ENCODE measurements at regions not wholly inside any gene's neighbourhood (a gene's known extent, or its start where the extent isn't known, plus 50 kb on each side); places are given as distances from the start of the nearest gene placed in this dataset.

GRCh38 chr14:47872588-47872987, 197.2 kb upstream of the MDGA2 start:
- peaks cover 6% of the 10 kb centered on the region for H3K9me3 Mint-ChIP-seq
- H3K4me1 Mint-ChIP-seq (ENCODE audit: low read depth), result no peaks in the 10 kb centered on the region
- H3K4me3 Mint-ChIP-seq, result no peak overlapping the region
- DNase-seq, result no peak
- no peaks in the 10 kb centered on the region for H3K27me3 Mint-ChIP-seq
- H3K36me3 Mint-ChIP-seq (ENCODE audit: low read depth), result no peaks in the 10 kb centered on the region
- no peak overlapping the region for H3K27ac Mint-ChIP-seq

GRCh38 chr14:47863441-47863840, 188.0 kb upstream of the MDGA2 start:
- no peaks in the 10 kb centered on the region for H3K36me3 Mint-ChIP-seq (ENCODE audit: low read depth)
- H3K9me3 Mint-ChIP-seq, result peaks cover 22% of the 10 kb centered on the region
- no peak overlapping the region for H3K4me3 Mint-ChIP-seq
- H3K27ac Mint-ChIP-seq, result no peak overlapping the region
- no peaks in the 10 kb centered on the region for H3K4me1 Mint-ChIP-seq (ENCODE audit: low read depth)
- no peak for DNase-seq
- H3K27me3 Mint-ChIP-seq, result no peaks in the 10 kb centered on the region

- Mint-ChIP-seq H3K9me3 (peaks cover 21% of the 10 kb centered on the region), H3K27ac (no peak overlapping the region), H3K27me3 (no peaks in the 10 kb centered on the region), H3K4me1 (ENCODE audit: low read depth) (no peaks in the 10 kb centered on the region), H3K4me3 (no peak overlapping the region), H3K36me3 (ENCODE audit: low read depth) (no peaks in the 10 kb centered on the region)
- no peak for DNase-seq
These were observed 182.2 kb upstream of the MDGA2 start for GRCh38 chr14:47857646-47858045.

GRCh38 chr14:47852278-47852677, 176.9 kb upstream of the MDGA2 start:
- DNase-seq, result no peak
- no peaks in the 10 kb centered on the region for H3K27me3 Mint-ChIP-seq
- H3K36me3 Mint-ChIP-seq (ENCODE audit: low read depth), result no peaks in the 10 kb centered on the region
- H3K4me1 Mint-ChIP-seq (ENCODE audit: low read depth), result no peaks in the 10 kb centered on the region
- H3K9me3 Mint-ChIP-seq, result peaks cover 8% of the 10 kb centered on the region
- no peak overlapping the region for H3K27ac Mint-ChIP-seq
- H3K4me3 Mint-ChIP-seq, result no peak overlapping the region

GRCh38 chr14:47846008-47846407, 170.6 kb upstream of the MDGA2 start:
- no peak for DNase-seq
- peaks cover 12% of the 10 kb centered on the region for H3K9me3 Mint-ChIP-seq
- H3K27ac Mint-ChIP-seq, result no peak overlapping the region
- no peak overlapping the region for H3K4me3 Mint-ChIP-seq
- no peaks in the 10 kb centered on the region for H3K4me1 Mint-ChIP-seq (ENCODE audit: low read depth)
- H3K27me3 Mint-ChIP-seq, result no peaks in the 10 kb centered on the region
- no peaks in the 10 kb centered on the region for H3K36me3 Mint-ChIP-seq (ENCODE audit: low read depth)

- Mint-ChIP-seq H3K27ac (no peak overlapping the region), H3K27me3 (no peaks in the 10 kb centered on the region)
These were observed 167.8 kb upstream of the MDGA2 start for GRCh38 chr14:47843236-47843635.

GRCh38 chr14:47833011-47833410, 157.6 kb upstream of the MDGA2 start:
- H3K36me3 Mint-ChIP-seq (ENCODE audit: low read depth), result no peaks in the 10 kb centered on the region
- H3K27me3 Mint-ChIP-seq, result no peaks in the 10 kb centered on the region
- peaks cover 4% of the 10 kb centered on the region for H3K9me3 Mint-ChIP-seq
- H3K4me3 Mint-ChIP-seq, result no peak overlapping the region
- no peak for DNase-seq
- H3K4me1 Mint-ChIP-seq (ENCODE audit: low read depth), result no peaks in the 10 kb centered on the region
- no peak overlapping the region for H3K27ac Mint-ChIP-seq

More at GRCh38 chr14:47843236-47843635, 167.8 kb upstream of the MDGA2 start:
- DNase-seq, result no peak
- Mint-ChIP-seq H3K4me1 (ENCODE audit: low read depth) (no peaks in the 10 kb centered on the region), H3K36me3 (ENCODE audit: low read depth) (no peaks in the 10 kb centered on the region), H3K4me3 (no peak overlapping the region), H3K9me3 (peaks cover 7% of the 10 kb centered on the region)

GRCh38 chr14:47826809-47827208, 151.4 kb upstream of the MDGA2 start:
- Mint-ChIP-seq H3K4me3 (no peak overlapping the region), H3K27me3 (no peaks in the 10 kb centered on the region), H3K9me3 (peaks cover 2% of the 10 kb centered on the region), H3K27ac (no peak overlapping the region), H3K36me3 (ENCODE audit: low read depth) (no peaks in the 10 kb centered on the region), H3K4me1 (ENCODE audit: low read depth) (no peaks in the 10 kb centered on the region)
- DNase-seq, result no peak

- Mint-ChIP-seq H3K36me3 (ENCODE audit: low read depth) (no peaks in the 10 kb centered on the region), H3K4me3 (no peak overlapping the region), H3K4me1 (ENCODE audit: low read depth) (no peaks in the 10 kb centered on the region), H3K27ac (no peak overlapping the region), H3K27me3 (no peaks in the 10 kb centered on the region), H3K9me3 (peaks cover 9% of the 10 kb centered on the region)
- no peak for DNase-seq
These were observed 146.9 kb upstream of the MDGA2 start for GRCh38 chr14:47822326-47822725.

GRCh38 chr14:47821135-47821534, 145.7 kb upstream of the MDGA2 start:
- Mint-ChIP-seq H3K4me1 (ENCODE audit: low read depth) (no peaks in the 10 kb centered on the region), H3K27me3 (no peaks in the 10 kb centered on the region), H3K4me3 (no peak overlapping the region), H3K36me3 (ENCODE audit: low read depth) (no peaks in the 10 kb centered on the region), H3K27ac (no peak overlapping the region), H3K9me3 (peaks cover 12% of the 10 kb centered on the region)
- no peak for DNase-seq

- H3K4me1 Mint-ChIP-seq (ENCODE audit: low read depth), result no peaks in the 10 kb centered on the region
- no peak overlapping the region for H3K27ac Mint-ChIP-seq
- DNase-seq, result no peak
- peaks cover 16% of the 10 kb centered on the region for H3K9me3 Mint-ChIP-seq
- H3K27me3 Mint-ChIP-seq, result no peaks in the 10 kb centered on the region
- no peaks in the 10 kb centered on the region for H3K36me3 Mint-ChIP-seq (ENCODE audit: low read depth)
- H3K4me3 Mint-ChIP-seq, result no peak overlapping the region
These were observed 115.1 kb upstream of the MDGA2 start for GRCh38 chr14:47790477-47790876.

- no peak overlapping the region for H3K27ac Mint-ChIP-seq
- peaks cover 19% of the 10 kb centered on the region for H3K9me3 Mint-ChIP-seq
- no peaks in the 10 kb centered on the region for H3K27me3 Mint-ChIP-seq
- H3K36me3 Mint-ChIP-seq (ENCODE audit: low read depth), result no peaks in the 10 kb centered on the region
- H3K4me3 Mint-ChIP-seq, result no peak overlapping the region
- no peak for DNase-seq
- H3K4me1 Mint-ChIP-seq (ENCODE audit: low read depth), result no peaks in the 10 kb centered on the region
These were observed 109.7 kb upstream of the MDGA2 start for GRCh38 chr14:47785058-47785457.

- Mint-ChIP-seq H3K4me3 (no peak overlapping the region), H3K36me3 (ENCODE audit: low read depth) (no peaks in the 10 kb centered on the region), H3K27me3 (no peaks in the 10 kb centered on the region), H3K9me3 (peaks cover 14% of the 10 kb centered on the region), H3K4me1 (ENCODE audit: low read depth) (no peaks in the 10 kb centered on the region), H3K27ac (no peak overlapping the region)
- no peak for DNase-seq
These were observed 103.2 kb upstream of the MDGA2 start for GRCh38 chr14:47778631-47779030.

GRCh38 chr14:47772652-47773051, 97.2 kb upstream of the MDGA2 start:
- H3K4me1 Mint-ChIP-seq (ENCODE audit: low read depth), result no peaks in the 10 kb centered on the region
- no peaks in the 10 kb centered on the region for H3K27me3 Mint-ChIP-seq
- H3K4me3 Mint-ChIP-seq, result no peak overlapping the region
- no peaks in the 10 kb centered on the region for H3K36me3 Mint-ChIP-seq (ENCODE audit: low read depth)
- no peak overlapping the region for H3K27ac Mint-ChIP-seq
- peaks cover 11% of the 10 kb centered on the region for H3K9me3 Mint-ChIP-seq
- DNase-seq, result no peak

- Mint-ChIP-seq H3K9me3 (peaks cover 14% of the 10 kb centered on the region), H3K36me3 (ENCODE audit: low read depth) (no peaks in the 10 kb centered on the region), H3K27ac (no peak overlapping the region), H3K27me3 (no peaks in the 10 kb centered on the region), H3K4me3 (no peak overlapping the region), H3K4me1 (ENCODE audit: low read depth) (no peaks in the 10 kb centered on the region)
- DNase-seq, result no peak
These were observed 87.9 kb upstream of the MDGA2 start for GRCh38 chr14:47763188-47763854.

GRCh38 chr14:47746986-47747385, 71.6 kb upstream of the MDGA2 start:
- H3K36me3 Mint-ChIP-seq (ENCODE audit: low read depth), result no peaks in the 10 kb centered on the region
- no peak overlapping the region for H3K27ac Mint-ChIP-seq
- no peaks in the 10 kb centered on the region for H3K4me1 Mint-ChIP-seq (ENCODE audit: low read depth)
- H3K9me3 Mint-ChIP-seq, result peaks cover 3% of the 10 kb centered on the region
- no peak overlapping the region for H3K4me3 Mint-ChIP-seq
- DNase-seq, result no peak
- no peaks in the 10 kb centered on the region for H3K27me3 Mint-ChIP-seq
